T-helper 1 cell treated with Interleukin-12 subunit alpha and Interleukin-12 subunit beta and Interleukin-4 antibody, amounts not matched to agents 30 ng/mL and 1 ng/mL, for 36 hours (primary cell): ENCODE measurements at regions not wholly inside any gene's neighbourhood (a gene's known extent, or its start where the extent isn't known, plus 50 kb on each side); places are given as distances from the start of the nearest gene placed in this dataset.

Source experiments
- intact Hi-C: fragments of 100-400 bp; cut with micrococcal nuclease; formaldehyde crosslinking; loops from one replicate; pipeline ENCODE4 v1.15.1; 2024

GRCh38 chr19:30317403-30317802, 54.8 kb upstream of the ZNF536 start:
- intact Hi-C loops, result no loop called here

GRCh38 chr19:30318261-30318660, 53.9 kb upstream of the ZNF536 start:
- intact Hi-C loops, result no loop called here

- intact Hi-C loops, result no loop called here
Measured at GRCh38 chr19:30318936-30319335, 53.2 kb upstream of the ZNF536 start.

GRCh38 chr19:30319411-30319810, 52.8 kb upstream of the ZNF536 start:
- intact Hi-C loops, result no loop called here

GRCh38 chr19:30319876-30320275, 52.3 kb upstream of the ZNF536 start:
- intact Hi-C loops, result no loop called here

- intact Hi-C loops, result no loop called here
Measured at GRCh38 chr19:30320466-30320865, 51.7 kb upstream of the ZNF536 start.

- intact Hi-C loops, result no loop called here
Measured at GRCh38 chr19:30320916-30321315, 51.3 kb upstream of the ZNF536 start.
